CD4-positive, CD25-positive, alpha-beta regulatory T cell (primary cell): ENCODE measurements at regions not wholly inside any gene's neighbourhood (a gene's known extent, or its start where the extent isn't known, plus 50 kb on each side); places are given as distances from the start of the nearest gene placed in this dataset.

Experiments
- ATAC-seq, 2 donors: fragments of 150-1000 bp; cut with Tn5 transposase; one replicate each; pipeline ENCODE4 v1.10.0; 2021; ENCODE audit warnings: low read depth in 2 of 2, moderate number of reproducible peaks in 2 of 2, moderate library complexity in 1 of 2
- DNase-seq, 3 donors: peaks; one replicate each; pipeline versions ENCODE4 v3.0.0 to v3.0.0-alpha.2; 2012 to 2022; ENCODE audit warnings: mixed read lengths in 1 of 3
- H3K27ac ChIP-seq: one replicate; pipeline ENCODE4 v1.7.0; 2013; ENCODE audit warnings: mild to moderate bottlenecking, low read length; ENCODE audit not compliant: insufficient read depth, poor library complexity, severe bottlenecking
- H3K27me3 ChIP-seq: one replicate; pipeline ENCODE4 v1.7.0; 2013; ENCODE audit warnings: low read length; ENCODE audit not compliant: control insufficient read depth, insufficient read depth
- H3K36me3 ChIP-seq: one replicate; pipeline ENCODE4 v1.7.0; 2013; ENCODE audit warnings: mild to moderate bottlenecking, low read length, moderate library complexity; ENCODE audit not compliant: control insufficient read depth, insufficient read depth
- H3K4me1 ChIP-seq: 2 replicates; pipeline ENCODE4 v1.7.0; 2013; ENCODE audit warnings: mild to moderate bottlenecking, low read length; ENCODE audit not compliant: insufficient read depth, control insufficient read depth, poor library complexity, severe bottlenecking
- H3K4me3 ChIP-seq: one replicate; pipeline ENCODE4 v1.7.0; 2013; ENCODE audit warnings: low read depth, mild to moderate bottlenecking, low read length, moderate library complexity
- H3K9me3 ChIP-seq, 2 experiments: 1 replicate in 1 of 2; 2 replicates in 1 of 2; pipeline ENCODE4 v1.7.0; 2013; ENCODE audit warnings: low read length in 2 of 2, mild to moderate bottlenecking in 1 of 2, moderate library complexity in 1 of 2; ENCODE audit not compliant: control insufficient read depth in 2 of 2
- H3K27ac Mint-ChIP-seq, 3 donors: one replicate each; pipeline ENCODE4 v1.8.0; 2020 to 2022; ENCODE audit warnings: mild to moderate bottlenecking in 3 of 3, mixed read lengths in 3 of 3, moderate library complexity in 2 of 3
- H3K27me3 Mint-ChIP-seq: one replicate; pipeline ENCODE4 v1.8.0; 2022; ENCODE audit warnings: mild to moderate bottlenecking, mixed read lengths
- H3K36me3 Mint-ChIP-seq: one replicate; pipeline ENCODE4 v1.8.0; 2020; ENCODE audit warnings: mixed read lengths
- H3K4me1 Mint-ChIP-seq, 4 donors: one replicate each; pipeline ENCODE4 v1.8.0; 2020 to 2022; ENCODE audit warnings: mixed read lengths in 4 of 4, mild to moderate bottlenecking in 1 of 4
- H3K4me3 Mint-ChIP-seq, 4 donors: one replicate each; pipeline ENCODE4 v1.8.0; 2020 to 2022; ENCODE audit warnings: mild to moderate bottlenecking in 4 of 4, mixed read lengths in 4 of 4, moderate library complexity in 3 of 4
- H3K9me3 Mint-ChIP-seq, 7 donors: one replicate each; pipeline ENCODE4 v1.8.0; 2020 to 2022; ENCODE audit warnings: mixed read lengths in 7 of 7, mild to moderate bottlenecking in 3 of 7, moderate library complexity in 2 of 7

- Histone ChIP-seq H3K36me3 (no peaks in the 10 kb centered on the region), H3K4me1 (no peaks in the 10 kb centered on the region), H3K27me3 (no peaks in the 10 kb centered on the region), H3K27ac (no peak overlapping the region), H3K4me3 (no peak overlapping the region), H3K9me3 (peaks cover 0 to 6% of the 10 kb centered on the region in 2 experiments)
- DNase-seq: no peak
- H3K36me3 Mint-ChIP-seq: no peaks in the 10 kb centered on the region
- no peaks in the 10 kb centered on the region for H3K27me3 Mint-ChIP-seq
- peaks cover 5 to 18% (median 9%) of the 10 kb centered on the region in 7 donors for H3K9me3 Mint-ChIP-seq
- H3K27ac Mint-ChIP-seq: no peak overlapping the region
- no peaks in the 10 kb centered on the region for H3K4me1 Mint-ChIP-seq
- ATAC-seq: no peak
- no peak overlapping the region for H3K4me3 Mint-ChIP-seq
Observed at GRCh38 chr5:118321081-118321480, 667.3 kb downstream of the DTWD2 start.

- H3K27me3 ChIP-seq: no peaks in the 10 kb centered on the region
- Mint-ChIP-seq H3K9me3 (peaks cover 5 to 18% (median 9%) of the 10 kb centered on the region in 7 donors), H3K27me3 (no peaks in the 10 kb centered on the region), H3K36me3 (no peaks in the 10 kb centered on the region), H3K27ac (no peak overlapping the region), H3K4me1 (no peaks in the 10 kb centered on the region), H3K4me3 (no peak overlapping the region)
- H3K4me3 ChIP-seq: no peak overlapping the region
- no peaks in the 10 kb centered on the region for H3K4me1 ChIP-seq
- ATAC-seq: no peak
- no peak for DNase-seq
- no peak overlapping the region for H3K27ac ChIP-seq
- H3K36me3 ChIP-seq: no peaks in the 10 kb centered on the region
- H3K9me3 ChIP-seq: peaks cover 0 to 6% of the 10 kb centered on the region in 2 experiments
Observed at GRCh38 chr5:118320121-118320520, 668.2 kb downstream of the DTWD2 start.

- DNase-seq (no peak), ATAC-seq (no peak)
- no peaks in the 10 kb centered on the region for H3K27me3 Mint-ChIP-seq
- no peak overlapping the region for H3K27ac ChIP-seq
- no peak overlapping the region for H3K27ac Mint-ChIP-seq
- no peaks in the 10 kb centered on the region for H3K27me3 ChIP-seq
- no peaks in the 10 kb centered on the region for H3K36me3 ChIP-seq
- H3K9me3 Mint-ChIP-seq: peaks cover 0 to 5% (median 4%) of the 10 kb centered on the region in 7 donors
- H3K4me3 Mint-ChIP-seq: no peak overlapping the region
- H3K4me1 Mint-ChIP-seq: no peaks in the 10 kb centered on the region
- H3K4me3 ChIP-seq: no peak overlapping the region
- no peaks in the 10 kb centered on the region for H3K4me1 ChIP-seq
- H3K36me3 Mint-ChIP-seq: no peaks in the 10 kb centered on the region
- no peaks in the 10 kb centered on the region for H3K9me3 ChIP-seq
Observed at GRCh38 chr5:118314931-118315330, 673.4 kb downstream of the DTWD2 start.

- H3K4me1 Mint-ChIP-seq: no peaks in the 10 kb centered on the region
- no peak for DNase-seq
- H3K9me3 Mint-ChIP-seq: peaks cover 0 to 14% (median 4%) of the 10 kb centered on the region in 7 donors
- H3K4me1 ChIP-seq: no peaks in the 10 kb centered on the region
- no peaks in the 10 kb centered on the region for H3K36me3 Mint-ChIP-seq
- no peak overlapping the region for H3K27ac Mint-ChIP-seq
- H3K4me3 ChIP-seq: no peak overlapping the region
- no peak overlapping the region for H3K27ac ChIP-seq
- H3K4me3 Mint-ChIP-seq: no peak overlapping the region
- H3K36me3 ChIP-seq: no peaks in the 10 kb centered on the region
- no peaks in the 10 kb centered on the region for H3K9me3 ChIP-seq
- ATAC-seq: no peak
- no peaks in the 10 kb centered on the region for H3K27me3 ChIP-seq
- no peaks in the 10 kb centered on the region for H3K27me3 Mint-ChIP-seq
Observed at GRCh38 chr5:118311103-118311819, 677.1 kb downstream of the DTWD2 start.

GRCh38 chr5:118310401-118310800 lies 677.9 kb downstream of the DTWD2 start:
- H3K36me3 Mint-ChIP-seq: no peaks in the 10 kb centered on the region
- H3K27ac ChIP-seq: no peak overlapping the region
- no peaks in the 10 kb centered on the region for H3K4me1 ChIP-seq
- no peak overlapping the region for H3K4me3 Mint-ChIP-seq
- no peaks in the 10 kb centered on the region for H3K4me1 Mint-ChIP-seq
- H3K27me3 ChIP-seq: no peaks in the 10 kb centered on the region
- DNase-seq (no peak), ATAC-seq (no peak)
- H3K27ac Mint-ChIP-seq: no peak overlapping the region
- H3K9me3 ChIP-seq: no peaks in the 10 kb centered on the region
- H3K36me3 ChIP-seq: no peaks in the 10 kb centered on the region
- no peak overlapping the region for H3K4me3 ChIP-seq
- H3K27me3 Mint-ChIP-seq: no peaks in the 10 kb centered on the region
- H3K9me3 Mint-ChIP-seq: peaks cover 0 to 22% (median 5%) of the 10 kb centered on the region in 7 donors

- Histone ChIP-seq H3K4me1 (no peaks in the 10 kb centered on the region), H3K4me3 (no peak overlapping the region), H3K27me3 (no peaks in the 10 kb centered on the region), H3K36me3 (no peaks in the 10 kb centered on the region), H3K9me3 (no peaks in the 10 kb centered on the region), H3K27ac (no peak overlapping the region)
- H3K27me3 Mint-ChIP-seq: no peaks in the 10 kb centered on the region
- no peak overlapping the region for H3K4me3 Mint-ChIP-seq
- no peaks in the 10 kb centered on the region for H3K36me3 Mint-ChIP-seq
- peaks cover 0 to 18% (median 4%) of the 10 kb centered on the region in 7 donors for H3K9me3 Mint-ChIP-seq
- no peak for ATAC-seq
- H3K4me1 Mint-ChIP-seq: no peaks in the 10 kb centered on the region
- no peak overlapping the region for H3K27ac Mint-ChIP-seq
- DNase-seq: no peak
Observed at GRCh38 chr5:118303296-118303695, 685.1 kb downstream of the DTWD2 start.

- H3K27me3 ChIP-seq: no peaks in the 10 kb centered on the region
- no peak overlapping the region for H3K27ac Mint-ChIP-seq
Observed at GRCh38 chr5:118302786-118303185, 685.6 kb downstream of the DTWD2 start.

GRCh38 chr5:118301696-118302095 lies 686.7 kb downstream of the DTWD2 start:
- Mint-ChIP-seq H3K4me1 (no peaks in the 10 kb centered on the region), H3K27me3 (no peaks in the 10 kb centered on the region), H3K27ac (no peak overlapping the region), H3K4me3 (no peak overlapping the region), H3K36me3 (no peaks in the 10 kb centered on the region), H3K9me3 (peaks cover 0 to 9% (median 0%) of the 10 kb centered on the region in 7 donors)
- no peaks in the 10 kb centered on the region for H3K9me3 ChIP-seq
- no peaks in the 10 kb centered on the region for H3K4me1 ChIP-seq
- no peaks in the 10 kb centered on the region for H3K27me3 ChIP-seq
- no peaks in the 10 kb centered on the region for H3K36me3 ChIP-seq
- no peak overlapping the region for H3K4me3 ChIP-seq
- DNase-seq (no peak), ATAC-seq (no peak)
- H3K27ac ChIP-seq: no peak overlapping the region

More at GRCh38 chr5:118302786-118303185, 685.6 kb downstream of the DTWD2 start:
- H3K27ac ChIP-seq: no peak overlapping the region
- Mint-ChIP-seq H3K9me3 (peaks cover 0 to 13% (median 4%) of the 10 kb centered on the region in 7 donors), H3K36me3 (no peaks in the 10 kb centered on the region), H3K27me3 (no peaks in the 10 kb centered on the region), H3K4me1 (no peaks in the 10 kb centered on the region), H3K4me3 (no peak overlapping the region)
- no peaks in the 10 kb centered on the region for H3K4me1 ChIP-seq
- H3K36me3 ChIP-seq: no peaks in the 10 kb centered on the region
- no peaks in the 10 kb centered on the region for H3K9me3 ChIP-seq
- DNase-seq (no peak), ATAC-seq (no peak)
- H3K4me3 ChIP-seq: no peak overlapping the region
